DMS 273 (cell line): ENCODE measurements at regions not wholly inside any gene's neighbourhood (a gene's known extent, or its start where the extent isn't known, plus 50 kb on each side); places are given as distances from the start of the nearest gene placed in this dataset.

Experiments
- DNase-seq: peaks from one replicate; lab custom pipeline; 2025; ENCODE audit not compliant: unreplicated experiment; lab: John Stamatoyannopoulos, UW

GRCh38 chr1:218809625-218810024 lies 364.1 kb upstream of the LYPLAL1 start:
- no peak for DNase-seq

DNA sequence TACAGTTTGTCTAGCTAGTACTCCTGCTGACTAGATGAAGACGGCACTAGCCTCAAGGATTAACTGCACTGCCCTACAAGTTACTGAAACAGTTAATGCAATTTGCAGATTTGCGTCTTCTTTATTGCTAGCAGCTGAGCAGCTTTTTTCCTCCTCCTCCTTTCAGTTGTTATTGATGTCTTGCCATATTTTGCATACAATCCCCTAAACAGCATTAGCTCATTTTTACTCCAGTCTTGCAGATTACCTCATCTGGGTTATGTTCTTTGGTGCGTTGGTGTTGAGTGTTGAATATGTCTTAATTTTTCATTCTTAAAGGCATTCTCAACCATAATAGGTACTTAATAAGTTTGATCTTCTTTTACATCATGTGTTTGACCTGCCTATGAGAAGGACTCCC lies 363.4 kb upstream of the LYPLAL1 start:
- no peak for DNase-seq

DNA sequence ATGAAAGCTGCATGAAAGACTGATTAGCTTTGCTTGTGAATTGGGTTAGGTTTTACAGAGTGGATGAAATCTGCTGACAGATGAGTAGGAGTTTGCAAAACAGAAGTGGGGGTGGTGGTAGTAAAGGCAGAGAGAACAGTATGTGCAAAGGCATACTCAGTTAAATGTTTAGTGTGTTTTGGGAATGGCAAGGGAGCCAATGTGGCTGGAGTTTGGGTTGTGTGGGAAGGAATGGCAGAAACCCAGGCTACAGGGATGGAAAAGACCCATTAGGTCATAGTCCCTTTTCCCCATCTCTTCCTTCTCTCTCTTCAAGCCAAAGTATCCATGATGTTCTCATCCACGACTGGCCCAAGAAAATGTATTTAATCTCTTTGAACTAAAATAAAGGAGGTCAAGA lies 362.2 kb upstream of the LYPLAL1 start:
- no peak for DNase-seq

DNA sequence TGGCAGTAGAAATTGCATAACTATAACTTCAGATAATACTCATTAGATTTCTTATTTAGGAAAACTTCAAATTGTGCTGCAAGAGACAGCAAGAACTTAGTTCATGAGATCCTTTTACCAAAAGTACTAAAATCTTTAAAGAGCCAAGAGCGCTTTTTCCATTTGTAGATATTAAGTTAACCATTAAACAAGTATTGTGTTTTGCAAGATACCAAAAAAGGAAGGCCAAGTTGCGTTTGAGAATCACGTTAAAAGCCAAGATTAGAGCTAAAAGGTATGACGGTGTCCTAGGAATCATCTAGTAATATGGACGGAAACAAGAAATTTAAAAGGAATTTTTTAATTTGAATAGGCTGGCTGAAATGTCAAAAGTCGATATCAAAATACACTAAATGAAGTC lies 361.3 kb upstream of the LYPLAL1 start:
- DNase-seq, result no peak

DNA sequence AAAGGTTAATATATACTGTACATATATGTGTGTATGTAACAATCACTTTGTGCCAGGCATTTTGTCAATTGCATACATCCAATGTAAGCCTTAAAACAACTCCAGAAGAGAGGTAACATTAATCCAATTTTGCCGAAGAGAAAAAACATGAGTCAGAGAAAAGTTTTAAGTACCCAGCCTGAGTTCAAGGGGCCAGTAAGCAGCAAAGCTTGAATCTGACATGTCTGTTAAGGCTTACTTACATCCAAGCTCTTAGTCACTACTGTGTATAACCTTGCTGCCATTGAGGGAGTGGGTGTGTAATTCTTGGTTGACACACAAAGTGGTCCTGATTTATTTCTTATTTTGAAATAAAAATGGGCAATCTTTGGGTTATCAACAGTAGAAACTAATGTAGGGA lies 360.4 kb upstream of the LYPLAL1 start:
- DNase-seq, result no peak

DNA sequence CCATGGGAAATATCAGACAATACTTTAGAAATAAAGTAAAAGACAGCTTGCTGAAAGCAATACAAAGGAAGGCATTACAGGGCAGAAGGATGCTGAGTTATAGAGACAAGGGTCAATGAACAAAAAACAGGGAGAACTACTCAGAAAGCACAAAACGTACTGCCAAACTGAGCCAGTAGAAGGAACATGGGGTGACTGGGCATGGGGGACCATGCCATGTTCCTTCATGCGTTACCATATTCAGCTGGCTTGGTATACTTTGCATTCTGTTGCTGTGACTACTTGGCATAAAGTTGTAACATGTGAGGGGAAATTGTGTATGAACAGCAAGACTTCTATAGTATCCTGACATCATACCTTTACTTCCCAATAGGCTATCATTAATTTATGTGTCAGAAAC lies 358.6 kb upstream of the LYPLAL1 start:
- DNase-seq, result no peak

GRCh38 chr1:218817071-218817470 lies 356.6 kb upstream of the LYPLAL1 start:
- peak; percentile 16 for DNase-seq

GRCh38 chr1:218817691-218818465 lies 355.8 kb upstream of the LYPLAL1 start:
- DNase-seq, result peak; percentile 55

GRCh38 chr1:218823291-218823900 lies 350.3 kb upstream of the LYPLAL1 start:
- DNase-seq, result no peak

GRCh38 chr1:218827486-218827885 lies 346.2 kb upstream of the LYPLAL1 start:
- DNase-seq, result no peak

GRCh38 chr1:218828125-218828650 lies 345.5 kb upstream of the LYPLAL1 start:
- DNase-seq, result no peak

DNA sequence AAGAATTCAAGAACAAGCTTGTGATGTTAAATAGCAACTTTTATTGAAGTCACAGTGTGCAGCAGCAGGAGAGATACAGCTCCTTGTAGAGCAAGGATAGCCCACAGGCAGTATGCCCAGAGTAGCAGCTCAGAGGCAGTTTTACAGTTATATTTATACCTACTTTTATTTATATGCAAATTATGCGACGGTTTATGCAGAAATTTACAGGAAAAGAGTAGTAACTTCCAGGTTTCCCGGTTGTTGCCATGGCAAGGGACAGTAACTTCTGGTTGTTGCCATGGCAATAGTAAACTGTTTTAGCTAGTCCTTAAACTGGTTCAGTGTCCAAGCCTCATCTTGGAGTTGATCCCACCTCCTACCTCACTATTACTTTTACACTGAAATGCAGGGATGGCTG lies 344.6 kb upstream of the LYPLAL1 start:
- DNase-seq, result no peak

GRCh38 chr1:218835609-218836008 lies 338.1 kb upstream of the LYPLAL1 start:
- no peak for DNase-seq

- DNase-seq, result no peak
Measured at GRCh38 chr1:218836264-218836663, 337.4 kb upstream of the LYPLAL1 start.

DNA sequence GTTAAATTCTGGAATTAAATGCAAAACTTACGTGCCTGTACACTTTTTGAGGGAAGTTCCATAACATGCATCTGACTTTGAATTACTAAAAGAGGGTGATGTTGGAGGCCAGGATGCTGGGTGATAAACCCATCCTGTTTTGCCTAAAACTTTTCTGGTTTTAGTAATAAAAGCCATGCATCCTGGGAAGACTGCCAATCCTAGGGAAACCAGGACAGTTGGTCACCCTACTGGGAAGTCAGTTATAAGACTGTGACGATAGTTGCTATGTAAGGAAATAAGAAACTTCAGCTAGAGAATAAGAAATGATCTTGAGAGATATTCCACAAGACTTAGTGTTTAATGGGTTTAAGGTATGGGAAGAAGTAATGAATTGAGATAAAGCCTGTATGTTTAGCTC lies 336.6 kb upstream of the LYPLAL1 start:
- DNase-seq, result no peak

DNA sequence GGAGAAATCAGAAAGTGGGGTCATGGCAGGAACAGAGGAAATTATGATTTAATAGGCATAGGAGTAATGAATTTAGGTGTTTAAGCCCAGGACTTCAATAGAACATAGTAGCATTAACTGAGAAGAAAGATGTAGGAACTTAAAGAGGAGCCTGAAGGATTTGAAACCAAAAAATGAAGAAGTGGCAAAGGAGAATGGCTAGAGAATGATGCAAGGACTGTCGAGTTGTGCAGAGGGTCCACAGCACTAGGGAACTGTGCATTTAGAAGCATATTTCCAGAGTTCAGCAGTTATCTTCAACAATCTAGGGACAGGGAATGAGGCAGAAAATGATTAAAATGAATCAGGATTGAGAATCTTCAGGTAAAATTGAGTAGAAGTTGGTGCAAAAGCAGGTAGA lies 328.1 kb upstream of the LYPLAL1 start:
- no peak for DNase-seq

GRCh38 chr1:218846181-218846580 lies 327.5 kb upstream of the LYPLAL1 start:
- DNase-seq, result no peak

- DNase-seq, result no peak
Measured at GRCh38 chr1:218847089-218847768, 326.4 kb upstream of the LYPLAL1 start.

- DNase-seq, result no peak
Measured at GRCh38 chr1:218848009-218848408, 325.7 kb upstream of the LYPLAL1 start.

- no peak for DNase-seq
Measured at GRCh38 chr1:218850367-218850766, 323.3 kb upstream of the LYPLAL1 start.

GRCh38 chr1:218851586-218851985 lies 322.1 kb upstream of the LYPLAL1 start:
- peak; percentile 2 for DNase-seq

DNA sequence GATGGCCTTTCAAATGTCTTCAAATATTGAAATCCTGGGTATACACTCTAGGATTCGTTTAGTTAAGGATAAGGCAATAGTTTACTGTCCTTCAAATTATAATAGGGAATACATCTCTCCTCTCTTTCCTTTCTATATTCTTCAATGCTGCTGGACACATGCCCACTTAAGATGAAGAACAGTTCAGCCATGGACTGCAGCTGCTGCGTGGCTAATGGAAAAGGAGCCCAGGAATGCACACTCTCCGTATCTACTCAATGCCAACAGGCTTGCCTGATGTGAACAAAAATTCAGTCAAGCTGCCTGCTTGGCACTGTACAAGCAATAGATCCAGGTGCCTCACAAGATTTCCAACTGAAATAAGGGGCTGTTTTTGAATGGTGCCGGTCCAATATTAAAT lies 321.2 kb upstream of the LYPLAL1 start:
- no peak for DNase-seq
